AG04450 (cell line): ENCODE measurements at regions not wholly inside any gene's neighbourhood (a gene's known extent, or its start where the extent isn't known, plus 50 kb on each side); places are given as distances from the start of the nearest gene placed in this dataset.

Experiments
- CTCF ChIA-PET: fragments of 300-600, 350-600 bp; formaldehyde crosslinking; extraction: SDS; loops from one replicate; lab custom pipeline; 2022; ENCODE audit warnings: antibody characterized with exemption, inconsistent platforms; lab: Charles Lee
- POLR2A ChIA-PET: fragments of 350-600 bp; formaldehyde crosslinking; extraction: SDS; loops from one replicate; lab custom pipeline; 2021; ENCODE audit warnings: antibody characterized with exemption, inconsistent platforms; lab: Yijun Ruan, JAX
- DNase-seq: peaks from one replicate; pipeline ENCODE4 v3.0.0-alpha.2; 2011; ENCODE audit warnings: low read depth, low spot score
- H3K27ac ChIP-seq: one replicate; pipeline ENCODE4 v1.5.1; 2012; ENCODE audit warnings: low read depth, low read length, control low read depth
- H3K27me3 ChIP-seq: one replicate; pipeline ENCODE4 v1.6.0; 2012; ENCODE audit warnings: low read length; ENCODE audit not compliant: control insufficient read depth, insufficient read depth
- H3K4me3 ChIP-seq: 2 replicates; pipeline ENCODE4 v1.5.1; 2011; ENCODE audit warnings: mild to moderate bottlenecking, low read depth, low read length, control low read depth
- H3K9me3 ChIP-seq: 2 replicates; pipeline ENCODE4 v1.5.1; 2012; ENCODE audit warnings: low read length; ENCODE audit not compliant: control insufficient read depth, insufficient read depth
- TF ChIP-seq, protein P1 (sequence below): IDR thresholded peaks from 2 replicates; pipeline ENCODE4 v1.5.1; 2011; ENCODE audit warnings: low read depth, low read length, control low read depth, inconsistent platforms

DNA sequence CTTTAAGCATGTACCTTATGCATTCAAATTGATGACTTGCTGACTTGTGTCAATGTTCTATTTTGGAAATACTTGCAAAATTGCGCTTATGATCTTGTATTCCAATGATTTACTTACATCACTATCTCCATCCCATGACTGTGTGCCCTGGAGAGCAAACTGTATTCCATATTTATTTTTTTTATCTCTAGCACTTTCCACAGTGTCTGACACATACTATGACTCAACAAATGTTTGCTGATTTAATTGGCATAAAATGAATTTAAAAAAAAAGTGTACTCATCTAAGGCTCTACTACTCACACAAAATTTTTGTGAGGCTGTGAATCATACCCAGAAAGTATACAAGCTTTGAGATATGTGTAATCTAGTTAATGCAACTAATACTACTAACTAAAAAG, 1066.8 kb upstream of the ADGRL3 start:
- DNase-seq: peak; percentile 3
- TF ChIP-seq, protein P1, sequence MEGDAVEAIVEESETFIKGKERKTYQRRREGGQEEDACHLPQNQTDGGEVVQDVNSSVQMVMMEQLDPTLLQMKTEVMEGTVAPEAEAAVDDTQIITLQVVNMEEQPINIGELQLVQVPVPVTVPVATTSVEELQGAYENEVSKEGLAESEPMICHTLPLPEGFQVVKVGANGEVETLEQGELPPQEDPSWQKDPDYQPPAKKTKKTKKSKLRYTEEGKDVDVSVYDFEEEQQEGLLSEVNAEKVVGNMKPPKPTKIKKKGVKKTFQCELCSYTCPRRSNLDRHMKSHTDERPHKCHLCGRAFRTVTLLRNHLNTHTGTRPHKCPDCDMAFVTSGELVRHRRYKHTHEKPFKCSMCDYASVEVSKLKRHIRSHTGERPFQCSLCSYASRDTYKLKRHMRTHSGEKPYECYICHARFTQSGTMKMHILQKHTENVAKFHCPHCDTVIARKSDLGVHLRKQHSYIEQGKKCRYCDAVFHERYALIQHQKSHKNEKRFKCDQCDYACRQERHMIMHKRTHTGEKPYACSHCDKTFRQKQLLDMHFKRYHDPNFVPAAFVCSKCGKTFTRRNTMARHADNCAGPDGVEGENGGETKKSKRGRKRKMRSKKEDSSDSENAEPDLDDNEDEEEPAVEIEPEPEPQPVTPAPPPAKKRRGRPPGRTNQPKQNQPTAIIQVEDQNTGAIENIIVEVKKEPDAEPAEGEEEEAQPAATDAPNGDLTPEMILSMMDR: no peak
- H3K9me3 ChIP-seq: no peaks in the 10 kb centered on the region; the same call in 1 of the 2 replicates
- H3K27me3 ChIP-seq: no peaks in the 10 kb centered on the region
- H3K4me3 ChIP-seq: no peak overlapping the region
- POLR2A ChIA-PET: no interaction called here
- no peak overlapping the region for H3K27ac ChIP-seq
- CTCF ChIA-PET: no interaction called here

DNA sequence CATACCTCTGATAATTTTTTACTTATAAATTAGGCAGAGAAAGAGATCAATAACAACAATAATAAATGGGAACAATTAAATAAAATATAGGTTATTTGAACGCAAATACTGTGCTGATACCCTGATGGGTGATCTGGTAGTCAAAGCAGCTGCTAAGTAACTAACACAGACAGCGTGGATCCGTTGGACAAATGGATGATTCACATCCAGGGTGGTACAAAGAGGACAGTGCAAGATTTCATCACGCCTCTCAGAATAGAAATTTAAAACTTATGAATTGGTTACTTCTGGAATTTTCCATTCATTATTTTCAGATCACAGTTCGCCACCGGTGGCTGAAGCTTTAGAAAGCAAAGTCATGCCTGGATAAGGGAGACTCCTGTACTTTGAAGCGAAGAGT, 1066.0 kb upstream of the ADGRL3 start:
- CTCF ChIA-PET: no interaction called here
- Histone ChIP-seq H3K27ac (no peak overlapping the region), H3K4me3 (no peak overlapping the region), H3K9me3 (no peaks in the 10 kb centered on the region; the same call in 1 of the 2 replicates), H3K27me3 (no peaks in the 10 kb centered on the region)
- DNase-seq: no peak
- TF ChIP-seq, protein P1: no peak
- POLR2A ChIA-PET: no interaction called here

DNA sequence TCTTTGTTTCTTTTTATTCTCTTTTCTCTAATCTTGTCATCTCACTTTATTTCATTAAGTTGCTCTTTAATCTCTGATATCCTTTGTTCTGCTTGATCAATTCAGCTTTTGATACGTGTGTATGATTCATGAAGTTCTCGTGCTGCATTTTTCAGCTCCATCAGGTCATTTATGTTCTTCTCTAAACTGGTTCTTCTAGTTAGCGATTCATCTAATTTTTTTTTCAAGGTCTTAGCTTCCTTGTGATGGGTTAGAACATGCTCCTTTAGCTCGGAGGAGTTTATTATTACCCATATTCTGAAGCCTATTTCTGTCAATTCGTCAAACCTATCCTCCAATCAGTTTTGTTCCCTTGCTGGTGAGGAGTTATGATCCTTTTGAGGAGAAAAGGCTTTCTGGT, 1045.0 kb upstream of the ADGRL3 start:
- H3K4me3 ChIP-seq: no peak overlapping the region
- ChIA-PET CTCF (no interaction called here), POLR2A (no interaction called here)
- H3K27me3 ChIP-seq: no peaks in the 10 kb centered on the region
- TF ChIP-seq, protein P1: no peak
- H3K27ac ChIP-seq: no peak overlapping the region
- peaks cover 6% of the 10 kb centered on the region; the same call in 1 of the 2 replicates for H3K9me3 ChIP-seq
- no peak for DNase-seq

DNA sequence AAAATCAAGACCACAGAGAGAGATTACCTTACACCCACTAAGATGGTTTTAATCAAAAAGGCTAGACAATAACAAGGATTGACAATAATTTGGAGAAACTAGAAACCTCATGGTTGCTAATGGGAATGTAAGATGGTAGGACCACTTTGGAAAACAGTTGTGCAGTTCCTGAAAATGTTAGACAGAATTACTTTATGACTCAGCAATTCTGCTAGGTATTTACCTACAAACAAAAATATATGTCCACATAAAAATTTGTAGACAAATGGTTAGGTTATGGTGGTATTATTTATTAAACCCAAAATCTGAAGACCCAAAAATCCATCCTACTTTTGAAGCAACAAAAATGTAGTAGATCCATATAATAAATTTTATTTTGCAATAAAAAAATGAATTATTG, 1027.0 kb upstream of the ADGRL3 start:
- no peak for DNase-seq
- H3K27me3 ChIP-seq: no peaks in the 10 kb centered on the region
- POLR2A ChIA-PET: no interaction called here
- no peak overlapping the region for H3K27ac ChIP-seq
- peaks cover 3% of the 10 kb centered on the region; the same call in 1 of the 2 replicates for H3K9me3 ChIP-seq
- no peak overlapping the region for H3K4me3 ChIP-seq
- TF ChIP-seq, protein P1: no peak
- CTCF ChIA-PET: no interaction called here

DNA sequence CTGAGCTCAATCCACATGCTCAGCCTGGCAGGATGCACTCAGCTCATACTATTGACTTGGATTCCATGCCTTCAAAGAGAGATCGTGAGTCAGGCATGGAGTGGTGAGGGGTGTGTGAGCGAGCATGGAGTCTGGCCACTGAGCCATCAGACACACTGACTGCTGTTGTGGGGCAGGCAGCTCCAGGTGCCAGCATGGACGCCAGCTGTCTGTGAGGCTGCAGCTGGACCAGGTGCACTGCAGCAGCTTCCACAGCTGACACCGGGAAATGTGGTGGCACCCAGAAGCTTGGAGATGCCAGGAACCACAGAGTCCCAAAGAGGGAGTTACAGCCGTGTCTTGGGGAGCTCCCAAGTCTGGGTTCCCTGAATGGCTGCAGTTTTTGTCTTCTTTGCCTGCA, 1026.4 kb upstream of the ADGRL3 start:
- POLR2A ChIA-PET: no interaction called here
- Histone ChIP-seq H3K9me3 (peaks cover 3% of the 10 kb centered on the region; the same call in 1 of the 2 replicates), H3K27ac (no peak overlapping the region), H3K27me3 (no peaks in the 10 kb centered on the region), H3K4me3 (no peak overlapping the region)
- CTCF ChIA-PET: no interaction called here
- TF ChIP-seq, protein P1: no peak
- no peak for DNase-seq
